ENCODE measurements at regions not wholly inside any gene's neighbourhood (a gene's known extent, or its start where the extent isn't known, plus 50 kb on each side); places are given as distances from the start of the nearest gene placed in this dataset.

GRCh38 chr2:71894261-71894660, 253.4 kb downstream of the CYP26B1 start:
- TF ChIP-seq REST (IDR thresholded peaks at IDR 0.05; ENCODE audit: insufficient replicate concordance, low read depth) (no peak), CTCF (IDR thresholded peaks at IDR 0.05; ENCODE audit: insufficient read depth, low read length) (no peak), GABPA (IDR thresholded peaks at IDR 0.05; ENCODE audit: low read depth) (no peak), SPI1 (IDR thresholded peaks at IDR 0.05; ENCODE audit: borderline replicate concordance, low read depth) (no peak), POLR2AphosphoS5 (IDR thresholded peaks at IDR 0.05; ENCODE audit: low read depth) (no peak)
- H3K27me3 ChIP-seq (ENCODE audit: insufficient read depth, poor library complexity, severe bottlenecking), result no peaks in the 10 kb centered on the region
- no peak overlapping the region for H3K27ac ChIP-seq (replicated peaks)
- no peak overlapping the region for H3K4me3 ChIP-seq (replicated peaks; ENCODE audit: insufficient read depth, low read length)
- no peak for DNase-seq (ENCODE audit: low read depth in 1 of 2, low spot score in 1 of 2)

- no peak for DNase-seq (ENCODE audit: low read depth in 1 of 2, low spot score in 1 of 2)
- Histone ChIP-seq H3K27me3 (ENCODE audit: insufficient read depth, poor library complexity, severe bottlenecking) (no peaks in the 10 kb centered on the region), H3K27ac (replicated peaks) (no peak overlapping the region), H3K4me3 (replicated peaks; ENCODE audit: insufficient read depth, low read length) (no peak overlapping the region)
- no peak for TF ChIP-seq REST (IDR thresholded peaks at IDR 0.05; ENCODE audit: insufficient replicate concordance, low read depth)
- no peak for TF ChIP-seq SPI1 (IDR thresholded peaks at IDR 0.05; ENCODE audit: borderline replicate concordance, low read depth)
- TF ChIP-seq GABPA (IDR thresholded peaks at IDR 0.05; ENCODE audit: low read depth), result no peak
- no peak for TF ChIP-seq POLR2AphosphoS5 (IDR thresholded peaks at IDR 0.05; ENCODE audit: low read depth)
- TF ChIP-seq CTCF (IDR thresholded peaks at IDR 0.05; ENCODE audit: insufficient read depth, low read length), result no peak
These were observed 254.0 kb downstream of the CYP26B1 start for GRCh38 chr2:71893646-71894045.

- DNase-seq (ENCODE audit: low read depth in 1 of 2, low spot score in 1 of 2), result no peak
- TF ChIP-seq SPI1 (IDR thresholded peaks at IDR 0.05; ENCODE audit: borderline replicate concordance, low read depth), result no peak
- no peak for TF ChIP-seq POLR2AphosphoS5 (IDR thresholded peaks at IDR 0.05; ENCODE audit: low read depth)
- TF ChIP-seq GABPA (IDR thresholded peaks at IDR 0.05; ENCODE audit: low read depth), result no peak
- no peak for TF ChIP-seq CTCF (IDR thresholded peaks at IDR 0.05; ENCODE audit: insufficient read depth, low read length)
- no peak for TF ChIP-seq REST (IDR thresholded peaks at IDR 0.05; ENCODE audit: insufficient replicate concordance, low read depth)
- H3K27ac ChIP-seq (replicated peaks), result no peak overlapping the region
- H3K4me3 ChIP-seq (replicated peaks; ENCODE audit: insufficient read depth, low read length), result no peak overlapping the region
- H3K27me3 ChIP-seq (ENCODE audit: insufficient read depth, poor library complexity, severe bottlenecking), result no peaks in the 10 kb centered on the region
These were observed 254.8 kb downstream of the CYP26B1 start for GRCh38 chr2:71892896-71893295.

Measured in HL-60 (cell line).